ENCODE measurements at regions not wholly inside any gene's neighbourhood (a gene's known extent, or its start where the extent isn't known, plus 50 kb on each side); places are given as distances from the start of the nearest gene placed in this dataset.

DNA sequence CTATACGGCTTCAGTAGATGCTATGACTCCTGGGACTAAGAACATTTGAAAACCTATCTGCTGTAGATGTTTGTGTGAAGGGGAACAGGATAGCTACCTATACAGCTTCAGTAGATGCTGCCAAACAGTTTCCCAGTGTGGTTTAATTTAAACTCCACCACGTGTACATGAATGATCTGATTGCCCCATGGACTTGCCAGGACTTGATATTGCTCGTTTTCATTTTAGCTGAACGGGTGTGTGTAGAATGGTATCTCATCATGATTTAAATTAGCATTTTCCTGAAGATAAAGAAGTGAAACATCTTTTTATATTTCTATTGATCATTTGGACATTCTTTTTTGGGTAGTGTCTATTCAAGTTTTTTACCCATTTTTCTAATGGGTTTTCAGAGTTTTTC lies 77.8 kb upstream of the PIP4K2A start:
- TF ChIP-seq, protein P1, sequence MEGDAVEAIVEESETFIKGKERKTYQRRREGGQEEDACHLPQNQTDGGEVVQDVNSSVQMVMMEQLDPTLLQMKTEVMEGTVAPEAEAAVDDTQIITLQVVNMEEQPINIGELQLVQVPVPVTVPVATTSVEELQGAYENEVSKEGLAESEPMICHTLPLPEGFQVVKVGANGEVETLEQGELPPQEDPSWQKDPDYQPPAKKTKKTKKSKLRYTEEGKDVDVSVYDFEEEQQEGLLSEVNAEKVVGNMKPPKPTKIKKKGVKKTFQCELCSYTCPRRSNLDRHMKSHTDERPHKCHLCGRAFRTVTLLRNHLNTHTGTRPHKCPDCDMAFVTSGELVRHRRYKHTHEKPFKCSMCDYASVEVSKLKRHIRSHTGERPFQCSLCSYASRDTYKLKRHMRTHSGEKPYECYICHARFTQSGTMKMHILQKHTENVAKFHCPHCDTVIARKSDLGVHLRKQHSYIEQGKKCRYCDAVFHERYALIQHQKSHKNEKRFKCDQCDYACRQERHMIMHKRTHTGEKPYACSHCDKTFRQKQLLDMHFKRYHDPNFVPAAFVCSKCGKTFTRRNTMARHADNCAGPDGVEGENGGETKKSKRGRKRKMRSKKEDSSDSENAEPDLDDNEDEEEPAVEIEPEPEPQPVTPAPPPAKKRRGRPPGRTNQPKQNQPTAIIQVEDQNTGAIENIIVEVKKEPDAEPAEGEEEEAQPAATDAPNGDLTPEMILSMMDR (IDR thresholded peaks at IDR 0.05), result no peak
- TF ChIP-seq POLR2A (IDR thresholded peaks at IDR 0.05), result no peak
